Upper lobe of right lung (tissue), 1 donor: ENCODE measurements at regions not wholly inside any gene's neighbourhood (a gene's known extent, or its start where the extent isn't known, plus 50 kb on each side); places are given as distances from the start of the nearest gene placed in this dataset.

ENCODE experiments used
- ATAC-seq: fragments of 200-7000 bp; cut with Tn5 transposase; one replicate; pipeline ENCODE4 v1.9.1; 2020; ENCODE audit warnings: mild to moderate bottlenecking, moderate library complexity
- DNase-seq: peaks from one replicate; pipeline ENCODE4 v3.0.0-alpha.2; 2020
- H3K27ac ChIP-seq: fragments of 200-600 bp; one replicate; pipeline ENCODE4 v1.8.0; 2022
- H3K27me3 ChIP-seq: fragments of 200-600 bp; one replicate; pipeline ENCODE4 v1.8.0; 2022; ENCODE audit warnings: mild to moderate bottlenecking
- H3K36me3 ChIP-seq: fragments of 200-600 bp; one replicate; pipeline ENCODE4 v1.8.0; 2022
- H3K4me1 ChIP-seq: fragments of 200-600 bp; one replicate; pipeline ENCODE4 v1.8.0; 2022
- H3K4me3 ChIP-seq: fragments of 200-600 bp; one replicate; pipeline ENCODE4 v1.8.0; 2022; ENCODE audit warnings: mild to moderate bottlenecking
- H3K9me3 ChIP-seq: fragments of 200-600 bp; one replicate; pipeline ENCODE4 v1.8.0; 2022
- intact Hi-C: fragments of 100-400 bp; cut with DNase I; formaldehyde crosslinking; loops from one replicate; pipeline ENCODE4 v1.11.0; 2022
- TF ChIP-seq, protein P1 (sequence below): fragments of 200-600 bp; IDR thresholded peaks from one replicate; pipeline ENCODE4 v1.8.0; 2022; ENCODE audit warnings: antibody characterized with exemption
- donor health status: DM: no; HTN: yes; CAD: no; lungs with severe emphysema.

- no peak for ATAC-seq
- TF ChIP-seq, protein P1, sequence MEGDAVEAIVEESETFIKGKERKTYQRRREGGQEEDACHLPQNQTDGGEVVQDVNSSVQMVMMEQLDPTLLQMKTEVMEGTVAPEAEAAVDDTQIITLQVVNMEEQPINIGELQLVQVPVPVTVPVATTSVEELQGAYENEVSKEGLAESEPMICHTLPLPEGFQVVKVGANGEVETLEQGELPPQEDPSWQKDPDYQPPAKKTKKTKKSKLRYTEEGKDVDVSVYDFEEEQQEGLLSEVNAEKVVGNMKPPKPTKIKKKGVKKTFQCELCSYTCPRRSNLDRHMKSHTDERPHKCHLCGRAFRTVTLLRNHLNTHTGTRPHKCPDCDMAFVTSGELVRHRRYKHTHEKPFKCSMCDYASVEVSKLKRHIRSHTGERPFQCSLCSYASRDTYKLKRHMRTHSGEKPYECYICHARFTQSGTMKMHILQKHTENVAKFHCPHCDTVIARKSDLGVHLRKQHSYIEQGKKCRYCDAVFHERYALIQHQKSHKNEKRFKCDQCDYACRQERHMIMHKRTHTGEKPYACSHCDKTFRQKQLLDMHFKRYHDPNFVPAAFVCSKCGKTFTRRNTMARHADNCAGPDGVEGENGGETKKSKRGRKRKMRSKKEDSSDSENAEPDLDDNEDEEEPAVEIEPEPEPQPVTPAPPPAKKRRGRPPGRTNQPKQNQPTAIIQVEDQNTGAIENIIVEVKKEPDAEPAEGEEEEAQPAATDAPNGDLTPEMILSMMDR, result no peak
- Histone ChIP-seq H3K4me3 (no peak overlapping the region), H3K4me1 (no peaks in the 10 kb centered on the region), H3K36me3 (no peaks in the 10 kb centered on the region), H3K27ac (no peak overlapping the region), H3K27me3 (no peaks in the 10 kb centered on the region), H3K9me3 (no peaks in the 10 kb centered on the region)
- no peak for DNase-seq
- intact Hi-C loops, result no loop called here
Measured at GRCh38 chr20:57792386-57793080, 82.7 kb upstream of the PMEPA1 start.

DNA sequence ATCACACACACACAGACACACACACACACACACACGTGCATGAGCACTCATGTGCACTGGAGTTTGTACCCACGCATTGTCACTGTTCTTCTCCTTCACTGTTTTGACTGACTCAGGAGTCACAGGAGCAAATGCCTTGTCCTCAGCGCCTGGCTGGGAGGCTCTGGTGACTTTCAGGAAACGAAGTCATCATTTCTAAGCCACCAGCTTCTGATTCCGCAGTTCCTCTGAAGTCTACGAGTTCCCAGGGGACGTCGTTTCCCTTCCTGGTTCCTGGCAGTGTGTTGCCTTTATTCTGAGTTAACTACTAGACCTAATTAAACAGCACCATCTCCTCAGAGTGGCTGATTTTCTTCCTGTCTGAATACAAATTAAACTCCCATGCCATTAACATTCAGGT lies 82.2 kb upstream of the PMEPA1 start:
- DNase-seq, result no peak
- no peak overlapping the region for H3K27ac ChIP-seq

DNA sequence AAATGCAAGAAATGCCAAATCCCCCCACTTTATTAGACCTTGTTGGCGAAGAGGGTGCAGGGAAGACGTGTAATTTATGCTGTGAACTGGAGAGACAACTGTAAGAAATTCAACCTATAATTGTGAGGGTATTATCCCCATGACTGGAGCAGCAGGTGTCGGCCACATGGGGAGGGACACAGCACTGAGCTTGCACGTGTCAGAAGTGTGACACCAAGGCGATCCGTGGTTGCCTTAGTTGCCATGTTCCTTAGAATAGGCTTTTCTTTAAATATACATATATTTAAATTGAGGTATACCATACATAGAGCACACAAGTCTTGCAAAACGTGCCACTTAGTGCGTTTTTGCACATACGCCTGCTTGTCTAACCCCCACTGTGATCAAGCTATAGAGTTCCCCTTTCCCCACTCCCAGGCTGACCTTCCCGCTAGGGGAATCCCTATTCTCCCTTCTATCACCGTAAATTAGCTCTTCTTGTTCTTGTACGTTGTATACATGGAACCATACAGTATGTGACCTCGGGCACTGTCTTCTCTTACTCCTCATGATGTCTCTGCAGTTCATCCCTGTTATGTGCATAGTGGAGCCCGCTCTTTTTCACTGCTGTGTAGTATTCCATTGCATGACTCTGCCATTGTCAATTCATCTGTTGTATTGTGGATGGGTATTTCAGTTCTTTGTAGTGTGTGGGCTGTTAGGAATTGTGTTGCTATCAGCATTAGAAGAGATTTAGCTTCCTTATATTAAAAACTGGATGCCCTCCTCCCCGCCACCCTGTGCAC lies 81.6 kb upstream of the PMEPA1 start:
- no peak overlapping the region for H3K27ac ChIP-seq
- no peaks in the 10 kb centered on the region for H3K36me3 ChIP-seq
- H3K9me3 ChIP-seq, result no peaks in the 10 kb centered on the region
- H3K4me3 ChIP-seq, result no peak overlapping the region
- intact Hi-C loops, result no loop called here
- TF ChIP-seq, protein P1, result no peak
- DNase-seq (peak; percentile 37), ATAC-seq (no peak)
- no peaks in the 10 kb centered on the region for H3K27me3 ChIP-seq
- no peaks in the 10 kb centered on the region for H3K4me1 ChIP-seq

More for the DNA sequence above, 82.2 kb upstream of the PMEPA1 start:
- intact Hi-C loops, result no loop called here
- Histone ChIP-seq H3K27me3 (no peaks in the 10 kb centered on the region), H3K36me3 (no peaks in the 10 kb centered on the region), H3K4me1 (no peaks in the 10 kb centered on the region), H3K4me3 (no peak overlapping the region), H3K9me3 (no peaks in the 10 kb centered on the region)
- no peak for ATAC-seq
- TF ChIP-seq, protein P1, result no peak

DNA sequence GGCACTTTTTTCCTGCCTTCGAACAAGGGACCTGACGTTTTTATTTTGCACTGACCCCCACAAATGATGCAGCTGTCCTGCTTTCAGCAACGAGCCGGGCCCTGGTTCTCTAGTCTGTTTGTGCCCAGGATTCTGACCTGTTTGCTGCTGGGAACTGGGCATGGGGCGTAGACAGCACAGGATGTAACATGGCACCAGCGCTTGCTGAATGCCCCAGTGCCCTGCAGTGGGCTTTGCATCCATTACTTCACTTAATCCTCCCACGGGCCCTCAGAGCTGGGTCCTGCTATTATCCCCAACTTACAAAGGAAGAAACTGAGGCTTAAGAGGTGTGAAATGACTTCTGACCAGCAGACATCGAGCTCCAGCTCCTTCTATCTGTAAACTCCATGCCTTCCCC lies 80.4 kb upstream of the PMEPA1 start:
- no peaks in the 10 kb centered on the region for H3K9me3 ChIP-seq
- no peaks in the 10 kb centered on the region for H3K36me3 ChIP-seq
- DNase-seq, result peak; percentile 23
- no peak overlapping the region for H3K4me3 ChIP-seq
- H3K4me1 ChIP-seq, result no peaks in the 10 kb centered on the region
- no peaks in the 10 kb centered on the region for H3K27me3 ChIP-seq
- ATAC-seq, result no peak
- TF ChIP-seq, protein P1, result no peak
- H3K27ac ChIP-seq, result no peak overlapping the region
- intact Hi-C loops, result no loop called here

GRCh38 chr20:57788936-57789613 lies 79.3 kb upstream of the PMEPA1 start:
- ATAC-seq, result no peak

More at GRCh38 chr20:57788936-57789613, 79.3 kb upstream of the PMEPA1 start:
- intact Hi-C loops, result no loop called here
- H3K27ac ChIP-seq, result no peak overlapping the region
- no peaks in the 10 kb centered on the region for H3K4me1 ChIP-seq
- TF ChIP-seq, protein P1, result no peak
- no peaks in the 10 kb centered on the region for H3K9me3 ChIP-seq
- no peaks in the 10 kb centered on the region for H3K27me3 ChIP-seq
- no peak for DNase-seq
- H3K36me3 ChIP-seq, result no peaks in the 10 kb centered on the region
- no peak overlapping the region for H3K4me3 ChIP-seq
